ENCODE measurements at regions not wholly inside any gene's neighbourhood (a gene's known extent, or its start where the extent isn't known, plus 50 kb on each side); places are given as distances from the start of the nearest gene placed in this dataset.

DNA sequence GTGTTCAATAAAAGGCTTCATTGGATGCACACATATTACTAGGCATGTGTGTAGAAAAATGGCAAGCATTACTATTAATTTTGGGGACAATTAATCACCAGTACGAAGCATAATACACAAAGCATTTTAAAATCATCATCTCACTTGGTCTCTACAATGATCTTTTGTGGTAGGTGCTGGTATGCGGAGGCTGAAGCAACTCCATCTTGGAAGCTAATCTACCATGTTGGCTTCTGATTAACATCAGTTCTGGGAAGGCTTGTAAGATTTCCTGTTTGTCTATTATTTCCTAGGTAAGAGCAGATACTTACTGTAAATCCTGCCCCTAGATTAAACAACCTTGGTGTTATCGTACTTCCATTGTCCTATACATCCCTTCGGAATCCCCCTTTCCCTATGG, 121.7 kb upstream of the RUNX1 start:
- ATAC-seq (ENCODE audit: low read depth) (no peak), DNase-seq (no peak)
- TF ChIP-seq, protein P1, sequence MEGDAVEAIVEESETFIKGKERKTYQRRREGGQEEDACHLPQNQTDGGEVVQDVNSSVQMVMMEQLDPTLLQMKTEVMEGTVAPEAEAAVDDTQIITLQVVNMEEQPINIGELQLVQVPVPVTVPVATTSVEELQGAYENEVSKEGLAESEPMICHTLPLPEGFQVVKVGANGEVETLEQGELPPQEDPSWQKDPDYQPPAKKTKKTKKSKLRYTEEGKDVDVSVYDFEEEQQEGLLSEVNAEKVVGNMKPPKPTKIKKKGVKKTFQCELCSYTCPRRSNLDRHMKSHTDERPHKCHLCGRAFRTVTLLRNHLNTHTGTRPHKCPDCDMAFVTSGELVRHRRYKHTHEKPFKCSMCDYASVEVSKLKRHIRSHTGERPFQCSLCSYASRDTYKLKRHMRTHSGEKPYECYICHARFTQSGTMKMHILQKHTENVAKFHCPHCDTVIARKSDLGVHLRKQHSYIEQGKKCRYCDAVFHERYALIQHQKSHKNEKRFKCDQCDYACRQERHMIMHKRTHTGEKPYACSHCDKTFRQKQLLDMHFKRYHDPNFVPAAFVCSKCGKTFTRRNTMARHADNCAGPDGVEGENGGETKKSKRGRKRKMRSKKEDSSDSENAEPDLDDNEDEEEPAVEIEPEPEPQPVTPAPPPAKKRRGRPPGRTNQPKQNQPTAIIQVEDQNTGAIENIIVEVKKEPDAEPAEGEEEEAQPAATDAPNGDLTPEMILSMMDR (IDR thresholded peaks at IDR 0.05), result no peak
- ChIA-PET CTCF (interaction anchor here (1.1 kb wide), 1 partner anchor 425 kb away, joined by 3 read pairs; no protein-coding TSS in a partner anchor), POLR2A (interaction anchor here (0.8 kb wide), 1 partner anchor 281 kb away, joined by 3 read pairs; no protein-coding TSS in a partner anchor)
- no peak overlapping the region for H3K4me3 Mint-ChIP-seq
- H3K27me3 Mint-ChIP-seq, result no peaks in the 10 kb centered on the region
- intact Hi-C loops (cut with micrococcal nuclease), result loop anchor here (2.0 kb wide), 1 partner anchor 18 kb away; no protein-coding TSS in a partner anchor
- H3K36me3 Mint-ChIP-seq (ENCODE audit: low read depth), result no peaks in the 10 kb centered on the region
- H3K4me1 Mint-ChIP-seq, result peaks cover 24% of the 10 kb centered on the region
- no peaks in the 10 kb centered on the region for H3K9me3 Mint-ChIP-seq
- no peak overlapping the region for H3K27ac Mint-ChIP-seq

GRCh38 chr21:35170244-35170643, 121.1 kb upstream of the RUNX1 start:
- intact Hi-C loops (cut with micrococcal nuclease), result loop anchor here (2.0 kb wide), 1 partner anchor 19 kb away; no protein-coding TSS in a partner anchor
- ATAC-seq (ENCODE audit: low read depth) (peak; percentile 86), DNase-seq (no peak)
- peaks cover 3% of the 10 kb centered on the region for H3K9me3 Mint-ChIP-seq
- H3K27ac Mint-ChIP-seq, result peak overlapping the region; percentile 5
- peaks cover 24% of the 10 kb centered on the region for H3K4me1 Mint-ChIP-seq
- ChIA-PET POLR2A (interaction anchor here (0.8 kb wide), 1 partner anchor 280 kb away, joined by 3 read pairs; no protein-coding TSS in a partner anchor), CTCF (interaction anchor here (1.1 kb wide), 1 partner anchor 425 kb away, joined by 3 read pairs; no protein-coding TSS in a partner anchor)
- H3K36me3 Mint-ChIP-seq (ENCODE audit: low read depth), result no peaks in the 10 kb centered on the region
- no peaks in the 10 kb centered on the region for H3K27me3 Mint-ChIP-seq
- TF ChIP-seq, protein P1 (IDR thresholded peaks at IDR 0.05), result no peak
- H3K4me3 Mint-ChIP-seq, result no peak overlapping the region

DNA sequence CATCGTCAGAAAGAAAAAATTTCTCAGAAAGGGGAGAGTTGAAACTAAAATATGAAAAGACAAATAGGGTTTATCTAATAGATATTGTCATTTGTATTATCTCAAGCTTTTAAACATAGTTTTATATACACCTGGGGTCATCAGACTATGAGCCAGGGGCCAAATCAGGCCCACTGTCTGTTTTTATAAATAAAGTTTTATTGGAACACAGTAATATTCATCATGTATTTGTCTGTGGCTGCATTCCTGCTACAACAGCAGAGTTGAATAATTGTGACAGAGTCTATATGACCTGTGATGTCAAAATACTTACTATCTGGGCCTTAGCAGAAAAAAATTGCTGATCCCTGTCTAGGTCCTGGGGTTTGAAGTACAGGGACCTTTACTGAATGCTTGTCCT, 120.5 kb upstream of the RUNX1 start:
- H3K27me3 Mint-ChIP-seq, result no peaks in the 10 kb centered on the region
- TF ChIP-seq, protein P1 (IDR thresholded peaks at IDR 0.05), result no peak
- no peak overlapping the region for H3K27ac Mint-ChIP-seq
- peaks cover 24% of the 10 kb centered on the region for H3K4me1 Mint-ChIP-seq
- no peak for DNase-seq
- ChIA-PET CTCF (no interaction called here), POLR2A (interaction anchor here (0.6 kb wide), 1 partner anchor 63 kb away, joined by 3 read pairs; no protein-coding TSS in a partner anchor)
- peaks cover 4% of the 10 kb centered on the region for H3K9me3 Mint-ChIP-seq
- H3K4me3 Mint-ChIP-seq, result no peak overlapping the region
- intact Hi-C loops (cut with micrococcal nuclease), result no loop called here
- no peak for ATAC-seq (ENCODE audit: low read depth)
- H3K36me3 Mint-ChIP-seq (ENCODE audit: low read depth), result no peaks in the 10 kb centered on the region

GRCh38 chr21:35168735-35169134, 119.6 kb upstream of the RUNX1 start:
- H3K4me1 Mint-ChIP-seq, result peaks cover 24% of the 10 kb centered on the region
- no peak overlapping the region for H3K4me3 Mint-ChIP-seq
- no peak for DNase-seq
- CTCF ChIA-PET, result no interaction called here
- POLR2A ChIA-PET, result no interaction called here
- intact Hi-C loops (cut with micrococcal nuclease), result no loop called here
- peaks cover 4% of the 10 kb centered on the region for H3K9me3 Mint-ChIP-seq
- no peak overlapping the region for H3K27ac Mint-ChIP-seq
- TF ChIP-seq, protein P1 (IDR thresholded peaks at IDR 0.05), result no peak
- no peaks in the 10 kb centered on the region for H3K36me3 Mint-ChIP-seq (ENCODE audit: low read depth)
- ATAC-seq (ENCODE audit: low read depth), result no peak
- no peaks in the 10 kb centered on the region for H3K27me3 Mint-ChIP-seq

DNA sequence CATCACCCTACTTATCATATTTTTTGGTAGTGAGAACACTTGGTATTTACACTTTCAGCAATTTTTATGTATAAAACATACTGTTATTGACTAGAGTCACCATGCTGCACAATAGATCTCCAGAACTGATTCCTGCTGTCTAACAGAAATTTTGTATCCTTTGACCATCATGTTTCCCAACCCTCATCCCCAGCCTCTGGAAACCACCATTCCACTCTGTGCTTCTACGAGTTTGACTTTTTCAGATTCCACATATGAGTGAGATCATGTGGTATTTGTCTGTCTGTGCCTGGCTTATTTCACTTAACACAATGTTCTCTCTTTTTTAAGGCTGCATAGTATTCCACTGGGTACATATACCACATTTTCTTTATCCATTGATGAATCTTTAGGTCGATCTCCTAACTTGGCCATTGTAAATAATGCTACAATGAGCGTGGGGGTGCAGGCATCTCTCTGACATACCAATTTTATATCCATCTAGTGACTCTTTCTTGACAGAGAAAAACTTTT, 115.9 kb upstream of the RUNX1 start:
- ChIA-PET POLR2A (no interaction called here), CTCF (no interaction called here)
- Mint-ChIP-seq H3K27ac (no peak overlapping the region), H3K9me3 (peaks cover 4% of the 10 kb centered on the region), H3K36me3 (ENCODE audit: low read depth) (no peaks in the 10 kb centered on the region), H3K27me3 (no peaks in the 10 kb centered on the region), H3K4me1 (peaks cover 3% of the 10 kb centered on the region), H3K4me3 (no peak overlapping the region)
- TF ChIP-seq, protein P1 (IDR thresholded peaks at IDR 0.05), result no peak
- no peak for ATAC-seq (ENCODE audit: low read depth)
- DNase-seq, result no peak
- intact Hi-C loops (cut with micrococcal nuclease), result no loop called here

Data from activated B cell treated with CpG ODN at 0.5 μM for 24 hours (primary cell).